H1 (cell line): ENCODE measurements at regions not wholly inside any gene's neighbourhood (a gene's known extent, or its start where the extent isn't known, plus 50 kb on each side); places are given as distances from the start of the nearest gene placed in this dataset.

Source experiments
- CTCF ChIA-PET: fragments of 300-600 bp; sonication (Branson Sonifier 250); formaldehyde crosslinking; loops from one replicate; lab custom pipeline; 2021; ENCODE audit not compliant: partially characterized antibody; lab: Charles Lee
- POLR2A ChIA-PET: fragments of 300-600 bp; sonication (Branson Sonifier 250); formaldehyde crosslinking; loops from one replicate; lab custom pipeline; 2021; ENCODE audit warnings: inconsistent platforms; ENCODE audit not compliant: partially characterized antibody; lab: Charles Lee
- DNase-seq, 2 experiments: peaks; one replicate each; pipeline versions ENCODE4 v3.0.0 to v3.0.0-alpha.2; 2010 to 2022; ENCODE audit warnings: low spot score in 2 of 2, low read depth in 1 of 2, mixed read lengths in 1 of 2
- FAIRE-seq: peaks from 2 replicates; lab custom pipeline; 2011; peaks lifted over from hg19 to GRCh38; lab: Jason Lieb, UNC
- H2AFZ ChIP-seq: 2 replicates; pipeline ENCODE4 v1.8.1; 2012; ENCODE audit warnings: low read length, inconsistent platforms
- H2AK5ac ChIP-seq: 2 replicates; pipeline ENCODE4 v1.6.1; 2013; ENCODE audit warnings: low read depth, low read length
- H2BK120ac ChIP-seq: replicated peaks from 2 replicates; pipeline ENCODE3; 2013; ENCODE audit warnings: low read depth, low read length, inconsistent platforms
- H2BK12ac ChIP-seq: 2 replicates; pipeline ENCODE4 v1.6.1; 2013; ENCODE audit warnings: low read depth, low read length
- H2BK15ac ChIP-seq: 2 replicates; pipeline ENCODE4 v1.6.1; 2013; ENCODE audit warnings: low read length
- H2BK20ac ChIP-seq: 2 replicates; pipeline ENCODE4 v1.6.1; 2013; ENCODE audit warnings: low read length
- H2BK5ac ChIP-seq: 2 replicates; pipeline ENCODE4 v1.6.1; 2013; ENCODE audit warnings: low read depth, low read length
- H3K14ac ChIP-seq: 2 replicates; pipeline ENCODE4 v1.6.1; 2013; ENCODE audit warnings: inconsistent platforms; ENCODE audit not compliant: insufficient read length
- H3K18ac ChIP-seq: 2 replicates; pipeline ENCODE4 v1.6.1; 2013; ENCODE audit warnings: low read length; ENCODE audit errors: extremely low read depth
- H3K23ac ChIP-seq: 2 replicates; pipeline ENCODE4 v1.6.1; 2013; ENCODE audit warnings: inconsistent platforms; ENCODE audit not compliant: insufficient read length
- H3K23me2 ChIP-seq: 2 replicates; pipeline ENCODE4 v1.6.1; 2013; ENCODE audit warnings: low read depth, low read length
- H3K27ac ChIP-seq: 2 replicates; pipeline ENCODE4 v1.6.1; 2011; ENCODE audit warnings: low read depth, low read length, inconsistent platforms
- H3K27me3 ChIP-seq, 4 experiments: replicated peaks in 1 of 4; 1 replicate in 1 of 4; 2 replicates in 3 of 4; pipeline versions ENCODE4 v1.6.1 to v1.8.1; 2011 to 2013; ENCODE audit warnings: low read length in 3 of 4, mild to moderate bottlenecking in 3 of 4, inconsistent platforms in 2 of 4, mixed read lengths in 2 of 4, moderate library complexity in 1 of 4; ENCODE audit not compliant: control insufficient read depth in 3 of 4, insufficient read depth in 3 of 4; ENCODE audit errors: extremely low read depth in 1 of 4
- H3K36me3 ChIP-seq, 4 experiments: 2 replicates each; pipeline versions ENCODE4 v1.6.1 to v1.8.1; 2011 to 2013; ENCODE audit warnings: mild to moderate bottlenecking in 4 of 4, low read length in 3 of 4, moderate library complexity in 2 of 4, control low read depth in 1 of 4, inconsistent platforms in 1 of 4; ENCODE audit not compliant: insufficient read depth in 4 of 4, control insufficient read depth in 2 of 4
- H3K4ac ChIP-seq: replicated peaks from 2 replicates; pipeline ENCODE3; 2013; ENCODE audit warnings: low read length, low read depth, mixed read lengths, inconsistent platforms; ENCODE audit not compliant: insufficient read length
- H3K4me1 ChIP-seq, 4 experiments: replicated peaks in 1 of 4; 1 replicate in 1 of 4; 2 replicates in 3 of 4; pipeline versions ENCODE4 v1.6.1 to v1.8.1; 2011 to 2013; ENCODE audit warnings: low read length in 3 of 4, inconsistent platforms in 2 of 4, mixed read lengths in 1 of 4; ENCODE audit not compliant: insufficient read depth in 4 of 4, control insufficient read depth in 3 of 4
- H3K4me2 ChIP-seq, 2 experiments: 2 replicates each; pipeline versions ENCODE4 v1.6.1 to v1.8.1; 2011 to 2013; ENCODE audit warnings: low read depth in 2 of 2, low read length in 2 of 2, control low read depth in 1 of 2, inconsistent platforms in 1 of 2, mild to moderate bottlenecking in 1 of 2; ENCODE audit not compliant: insufficient read depth in 1 of 2
- H3K4me3 ChIP-seq, 4 experiments: fragments of 200-600, 300-600 bp in 1 of 4; sonication (generic), shearing (Covaris generic), sonication (Bioruptor Twin) in 1 of 4; 2 replicates each; pipeline versions ENCODE4 v1.5.1 to v1.8.1; 2011 to 2016; ENCODE audit warnings: low read length in 4 of 4, low read depth in 3 of 4, control low read depth in 2 of 4, inconsistent platforms in 2 of 4, mild to moderate bottlenecking in 2 of 4, mixed read lengths in 1 of 4, moderate library complexity in 1 of 4; ENCODE audit not compliant: insufficient read depth in 2 of 4; ENCODE audit errors: extremely low read depth in 1 of 4
- H3K56ac ChIP-seq: replicated peaks from 2 replicates; pipeline ENCODE3; 2013; ENCODE audit warnings: low read depth, mild to moderate bottlenecking, mixed read lengths, low read length, inconsistent platforms; ENCODE audit not compliant: insufficient read length
- H3K79me1 ChIP-seq: 2 replicates; pipeline ENCODE4 v1.6.1; 2013; ENCODE audit warnings: low read depth, low read length, control low read depth
- H3K79me2 ChIP-seq, 2 experiments: 2 replicates each; pipeline versions ENCODE4 v1.6.1 to v1.8.1; 2012 to 2013; ENCODE audit warnings: low read length in 2 of 2, mild to moderate bottlenecking in 2 of 2, inconsistent platforms in 1 of 2; ENCODE audit not compliant: insufficient read depth in 2 of 2, control insufficient read depth in 1 of 2
- H3K9ac ChIP-seq, 4 experiments: replicated peaks in 1 of 4; 1 replicate in 1 of 4; 2 replicates in 3 of 4; pipeline versions ENCODE4 v1.6.1 to v1.8.1; 2011 to 2013; ENCODE audit warnings: low read depth in 3 of 4, low read length in 3 of 4, control low read depth in 2 of 4, mild to moderate bottlenecking in 2 of 4, moderate library complexity in 2 of 4, inconsistent platforms in 1 of 4; ENCODE audit errors: extremely low read depth in 1 of 4
- H3K9me3 ChIP-seq, 2 experiments: 2 replicates each; pipeline versions ENCODE4 v1.6.1 to v1.8.1; 2012 to 2013; ENCODE audit warnings: mild to moderate bottlenecking in 2 of 2, moderate library complexity in 2 of 2, control low read depth in 1 of 2, inconsistent platforms in 1 of 2, low read depth in 1 of 2, low read length in 1 of 2, mixed read lengths in 1 of 2; ENCODE audit not compliant: insufficient read depth in 2 of 2
- H4K20me1 ChIP-seq, 2 experiments: replicated peaks in 1 of 2; 2 replicates each; pipeline versions ENCODE3 to v1.8.1; 2011 to 2013; ENCODE audit warnings: inconsistent platforms in 2 of 2, low read length in 2 of 2, mild to moderate bottlenecking in 1 of 2; ENCODE audit not compliant: insufficient read depth in 2 of 2, control insufficient read depth in 1 of 2
- H4K5ac ChIP-seq: 2 replicates; pipeline ENCODE4 v1.6.1; 2013; ENCODE audit warnings: low read length, low read depth, mixed read lengths, inconsistent platforms; ENCODE audit not compliant: insufficient read length
- H4K8ac ChIP-seq: 2 replicates; pipeline ENCODE4 v1.8.0; 2013; ENCODE audit warnings: mild to moderate bottlenecking, moderate library complexity, low read length, inconsistent platforms; ENCODE audit not compliant: insufficient read depth; ENCODE audit errors: extremely low read depth
- H4K91ac ChIP-seq: replicated peaks from 2 replicates; pipeline ENCODE3; 2013; ENCODE audit warnings: low read length, mixed read lengths, inconsistent platforms; ENCODE audit not compliant: insufficient read length
- CBX5 ChIP-seq: fragments of 300-800, 300-1000 bp; sonication (generic); IDR thresholded peaks from 2 replicates; pipeline ENCODE4 v1.7.1; 2016; ENCODE audit warnings: antibody characterized with exemption, low read length, low read depth
- CREB1 ChIP-seq: IDR thresholded peaks from 2 replicates; pipeline ENCODE4 v1.6.1; 2012; ENCODE audit warnings: inconsistent platforms
- GABPA ChIP-seq: IDR thresholded peaks from 2 replicates; pipeline ENCODE4 v1.6.1; 2011; ENCODE audit warnings: mild to moderate bottlenecking, low read length, moderate library complexity, borderline replicate concordance; ENCODE audit not compliant: insufficient read depth
- JUN ChIP-seq: IDR thresholded peaks from 2 replicates; pipeline ENCODE4 v1.6.1; 2011; ENCODE audit warnings: low read depth, mild to moderate bottlenecking, improper control_type of control experiment, low read length
- JUND ChIP-seq: IDR thresholded peaks from 2 replicates; pipeline ENCODE4 v1.6.1; 2011; ENCODE audit warnings: mild to moderate bottlenecking, improper control_type of control experiment, low read length
- KDM1A ChIP-seq: fragments of 200-600, 300-600 bp; sonication (generic); IDR thresholded peaks from 2 replicates; pipeline ENCODE4 v1.7.1; 2016; ENCODE audit warnings: mild to moderate bottlenecking, low read length, borderline replicate concordance
- PHF8 ChIP-seq: fragments of 200-600 bp; sonication (generic); conservative IDR thresholded peaks from 2 replicates; pipeline ENCODE4 v1.7.1; 2012; ENCODE audit warnings: low read depth, mild to moderate bottlenecking, inconsistent platforms, low read length, moderate library complexity
- RAD21 ChIP-seq, 2 experiments: IDR thresholded peaks in 1 of 2; conservative IDR thresholded peaks in 1 of 2; 2 replicates each; pipeline ENCODE4 v1.6.1; 2011; ENCODE audit warnings: low read depth in 2 of 2, low read length in 2 of 2, improper control_type of control experiment in 1 of 2, inconsistent platforms in 1 of 2, mild to moderate bottlenecking in 1 of 2, moderate library complexity in 1 of 2
- SAP30 ChIP-seq: fragments of 300-600 bp; sonication (generic); IDR thresholded peaks from 2 replicates; pipeline ENCODE4 v1.7.1; 2012; ENCODE audit warnings: low read length, moderate library complexity, mild to moderate bottlenecking, inconsistent platforms; ENCODE audit not compliant: insufficient read depth, insufficient replicate concordance
- SP2 ChIP-seq: IDR thresholded peaks from 2 replicates; pipeline ENCODE4 v1.6.1; 2012; ENCODE audit warnings: mild to moderate bottlenecking, low read length, inconsistent platforms
- ZNF274 ChIP-seq: IDR thresholded peaks from 2 replicates; pipeline ENCODE4 v1.7.0; 2012; ENCODE audit warnings: low read length, borderline replicate concordance; ENCODE audit errors: extremely low read depth
- WGBS, 2 experiments: shearing (Covaris generic) in 1 of 2; methylation state at CpG; one replicate each; pipeline versions ENCODE4 v1.1.6 to v1.1.7; 2013 to 2015; ENCODE audit warnings: low lambda C conversion rate in 2 of 2, mixed read lengths in 2 of 2, inconsistent platforms in 1 of 2, low coverage in 1 of 2, missing lambda C conversion rate in 1 of 2; ENCODE audit not compliant: insufficient replicate concordance in 2 of 2, insufficient coverage in 1 of 2, insufficient read length in 1 of 2; ENCODE audit errors: extremely low coverage in 1 of 2, missing lambda C conversion rate in 1 of 2; 5-methylcytosine and 5-hydroxymethylcytosine counted together
- TF ChIP-seq, protein P1 (sequence below): IDR thresholded peaks from 2 replicates; pipeline ENCODE4 v1.6.1; 2012; ENCODE audit warnings: inconsistent platforms

DNA sequence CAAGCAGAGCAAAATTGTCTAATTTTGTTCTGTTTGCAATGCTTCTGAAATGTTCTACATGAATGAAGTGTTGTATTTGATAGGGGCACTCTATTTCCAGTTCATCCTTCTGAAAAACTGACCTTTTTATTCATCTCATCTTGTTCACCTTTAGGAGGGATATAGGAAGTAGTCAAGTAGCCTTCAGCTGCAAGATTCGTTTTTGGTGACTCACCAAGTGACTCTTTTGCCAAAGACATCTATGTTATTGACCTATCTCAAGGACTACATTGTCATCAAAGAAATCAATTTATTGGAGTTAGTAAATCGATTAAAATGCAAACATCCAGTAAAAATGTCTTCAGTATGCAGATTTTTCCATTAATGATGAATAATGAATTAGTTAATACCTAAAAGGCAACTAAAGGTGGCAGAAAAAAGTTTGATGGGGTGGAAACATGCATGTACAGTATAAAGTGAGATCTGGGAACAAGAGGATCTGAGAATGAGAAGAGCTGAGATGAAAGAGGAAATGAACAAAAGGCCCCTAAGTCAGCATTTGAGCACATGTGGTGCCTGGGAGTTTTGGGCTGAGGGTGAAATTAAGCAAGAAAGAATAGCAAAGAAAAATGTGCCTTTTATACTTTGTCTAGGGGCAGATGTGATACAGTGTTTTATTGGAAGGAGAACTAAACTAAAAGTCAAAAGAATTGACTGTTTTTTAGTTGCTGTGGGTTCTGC lies 255.1 kb upstream of the LINC00305 start:
- Histone ChIP-seq H3K4me3 (no peak overlapping the region), H3K4me1 (0 out of 7 replicates have a peak, but pooled peaks cover 0 to 3% (median 0%) of the 10 kb centered on the region in 4 experiments), H3K9me3 (no peaks in the 10 kb centered on the region), H4K8ac (no peak overlapping the region), H2AK5ac (no peak overlapping the region), H4K5ac (no peak overlapping the region), H3K27ac (no peak overlapping the region), H3K9ac (no peak overlapping the region), H3K4ac (no peak overlapping the region), H3K27me3 (no peaks in the 10 kb centered on the region), H4K20me1 (no peaks in the 10 kb centered on the region), H3K23me2 (no peaks in the 10 kb centered on the region), H3K79me1 (no peaks in the 10 kb centered on the region), H2BK5ac (no peak overlapping the region), H3K18ac (no peak overlapping the region), H3K79me2 (no peaks in the 10 kb centered on the region), H2BK15ac (no peak overlapping the region), H2AFZ (no peak overlapping the region), H2BK20ac (no peak overlapping the region), H3K36me3 (no peaks in the 10 kb centered on the region), H2BK120ac (no peak overlapping the region), H3K56ac (no peak overlapping the region), H2BK12ac (no peak overlapping the region), H3K4me2 (no peak overlapping the region), H3K14ac (no peak overlapping the region), H4K91ac (no peak overlapping the region), H3K23ac (no peak overlapping the region)
- POLR2A ChIA-PET = no interaction called here
- WGBS, 2 experiments = 96% methylated on average over 2 of the region's 2 CpGs; no CpG with 5 or more reads in 1 of the 2 experiments
- no peak for FAIRE-seq
- DNase-seq = no peak
- CTCF ChIA-PET = interaction anchor here (1.4 kb wide), 1 partner anchor 322 kb away, joined by 4 read pairs; no protein-coding TSS in a partner anchor
- TF ChIP-seq, protein P1, sequence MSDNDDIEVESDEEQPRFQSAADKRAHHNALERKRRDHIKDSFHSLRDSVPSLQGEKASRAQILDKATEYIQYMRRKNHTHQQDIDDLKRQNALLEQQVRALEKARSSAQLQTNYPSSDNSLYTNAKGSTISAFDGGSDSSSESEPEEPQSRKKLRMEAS = no peak
- no peak for TF ChIP-seq JUN
- no peak for TF ChIP-seq SAP30
- TF ChIP-seq GABPA = no peak
- no peak for TF ChIP-seq SP2
- TF ChIP-seq PHF8 = no peak
- TF ChIP-seq ZNF274 = no peak
- no peak for TF ChIP-seq JUND
- TF ChIP-seq CREB1 = no peak
- no peak for TF ChIP-seq RAD21 (IDR thresholded peaks at IDR 0.05 in 1 of 2, conservative IDR thresholded peaks at IDR 0.05 in 1 of 2; ENCODE audit: low read depth in 2 of 2, low read length in 2 of 2)
- TF ChIP-seq CBX5 = no peak
- TF ChIP-seq KDM1A = no peak
